ENCODE measurements at regions not wholly inside any gene's neighbourhood (a gene's known extent, or its start where the extent isn't known, plus 50 kb on each side); places are given as distances from the start of the nearest gene placed in this dataset.

GRCh38 chr4:156015781-156016180 is 62.1 kb upstream of the CTSO start:
- Histone ChIP-seq H3K27ac (no peak overlapping the region), H3K36me3 (no peaks in the 10 kb centered on the region), H3K4me3 (no peak overlapping the region), H3K27me3 (no peaks in the 10 kb centered on the region), H3K9me3 (no peaks in the 10 kb centered on the region), H3K4me1 (no peaks in the 10 kb centered on the region)
- 63 to 82% methylated on average over 1 of the region's 1 CpG for WGBS, 2 donors
- intact Hi-C loops (cut with DNase I): no loop called here
- no peak for DNase-seq
- no peak for TF ChIP-seq CTCF (IDR thresholded peaks at IDR 0.05)
- no peak for TF ChIP-seq EP300 (IDR thresholded peaks at IDR 0.05)
- no peak for TF ChIP-seq POLR2A (IDR thresholded peaks at IDR 0.05)
- TF ChIP-seq POLR2AphosphoS5 (IDR thresholded peaks at IDR 0.05): no peak

- Histone ChIP-seq H3K4me3 (no peak overlapping the region), H3K36me3 (no peaks in the 10 kb centered on the region), H3K9me3 (no peaks in the 10 kb centered on the region), H3K4me1 (no peaks in the 10 kb centered on the region), H3K27me3 (no peaks in the 10 kb centered on the region), H3K27ac (no peak overlapping the region)
- TF ChIP-seq EP300 (IDR thresholded peaks at IDR 0.05) (no peak), POLR2A (IDR thresholded peaks at IDR 0.05) (no peak)
- intact Hi-C loops (cut with DNase I): no loop called here
- no peak for DNase-seq
- 91 to 93% methylated on average over 16 of the region's 16 CpGs for WGBS, 2 donors
These were observed 52.5 kb upstream of the CTSO start for GRCh38 chr4:156006192-156006591.

Data from sigmoid colon (tissue), 6 donors.